Peyer's patch (tissue), 4 donors: ENCODE measurements at regions not wholly inside any gene's neighbourhood (a gene's known extent, or its start where the extent isn't known, plus 50 kb on each side); places are given as distances from the start of the nearest gene placed in this dataset.

Source experiments
- DNase-seq, 3 donors: peaks; one replicate each; pipeline ENCODE4 v3.0.0-alpha.2; 2017 to 2019
- H3K27ac ChIP-seq, 4 donors: fragments of 200-600 bp; sonication (generic); one replicate each; pipeline ENCODE4 v1.5.1; 2016 to 2019
- H3K27me3 ChIP-seq, 2 donors: fragments of 200-600 bp; sonication (generic); one replicate each; pipeline ENCODE4 v1.5.1; 2019
- H3K36me3 ChIP-seq, 3 donors: fragments of 200-600 bp; sonication (generic); one replicate each; pipeline ENCODE4 v1.5.1; 2016 to 2019
- H3K4me1 ChIP-seq, 4 donors: fragments of 200-600 bp; sonication (generic); one replicate each; pipeline ENCODE4 v1.5.1; 2016 to 2019
- H3K4me3 ChIP-seq, 4 donors: fragments of 200-600 bp; sonication (generic); 1 replicate in 3 of 4; 2 replicates in 1 of 4; pipeline ENCODE4 v1.5.1; 2016 to 2019; ENCODE audit warnings: mild to moderate bottlenecking in 1 of 4
- H3K9me3 ChIP-seq, 4 donors: fragments of 200-600 bp; sonication (generic); one replicate each; pipeline ENCODE4 v1.5.1; 2016 to 2019; ENCODE audit warnings: mild to moderate bottlenecking in 1 of 4
- CTCF ChIP-seq, 6 experiments: fragments of 450-650 bp in 4 of 6; fragments of 200-600 bp in 2 of 6; sonication (generic) in 1 of 6; IDR thresholded peaks; one replicate each; pipeline ENCODE4 v1.5.1; 2017 to 2019; ENCODE audit warnings: antibody characterized with exemption in 6 of 6, mild to moderate bottlenecking in 3 of 6, moderate library complexity in 1 of 6
- POLR2A ChIP-seq, 2 donors: fragments of 450-650 bp; IDR thresholded peaks; one replicate each; pipeline ENCODE4 v1.5.1; 2017; ENCODE audit warnings: antibody characterized with exemption in 2 of 2, mild to moderate bottlenecking in 2 of 2, moderate library complexity in 2 of 2

GRCh38 chr9:82091610-82092009, 103.0 kb downstream of the SPATA31D1 start:
- Histone ChIP-seq H3K36me3 (no peaks in the 10 kb centered on the region), H3K27me3 (no peaks in the 10 kb centered on the region), H3K9me3 (no peaks in the 10 kb centered on the region), H3K4me1 (no peaks in the 10 kb centered on the region), H3K4me3 (no peak overlapping the region), H3K27ac (no peak overlapping the region)
- TF ChIP-seq CTCF (IDR thresholded peaks at IDR 0.05) (no peak), POLR2A (IDR thresholded peaks at IDR 0.05) (no peak)
- no peak for DNase-seq

- Histone ChIP-seq H3K36me3 (no peaks in the 10 kb centered on the region), H3K4me3 (no peak overlapping the region), H3K27me3 (no peaks in the 10 kb centered on the region), H3K4me1 (no peaks in the 10 kb centered on the region), H3K9me3 (no peaks in the 10 kb centered on the region), H3K27ac (no peak overlapping the region)
- TF ChIP-seq POLR2A (IDR thresholded peaks at IDR 0.05) = no peak
- no peak for TF ChIP-seq CTCF (IDR thresholded peaks at IDR 0.05)
- DNase-seq = no peak
Measured at GRCh38 chr9:82101475-82101874, 112.9 kb downstream of the SPATA31D1 start.

GRCh38 chr9:82104252-82104651, 115.7 kb downstream of the SPATA31D1 start:
- Histone ChIP-seq H3K4me1 (no peaks in the 10 kb centered on the region), H3K27me3 (no peaks in the 10 kb centered on the region), H3K36me3 (no peaks in the 10 kb centered on the region), H3K4me3 (no peak overlapping the region), H3K27ac (no peak overlapping the region), H3K9me3 (no peaks in the 10 kb centered on the region)
- no peak for DNase-seq
- TF ChIP-seq POLR2A (IDR thresholded peaks at IDR 0.05) (no peak), CTCF (IDR thresholded peaks at IDR 0.05) (no peak)

GRCh38 chr9:82105729-82106128, 117.2 kb downstream of the SPATA31D1 start:
- Histone ChIP-seq H3K4me3 (no peak overlapping the region), H3K27ac (no peak overlapping the region), H3K36me3 (no peaks in the 10 kb centered on the region), H3K9me3 (no peaks in the 10 kb centered on the region), H3K4me1 (no peaks in the 10 kb centered on the region), H3K27me3 (no peaks in the 10 kb centered on the region)
- DNase-seq = no peak
- no peak for TF ChIP-seq POLR2A (IDR thresholded peaks at IDR 0.05)
- no peak for TF ChIP-seq CTCF (IDR thresholded peaks at IDR 0.05)

GRCh38 chr9:82106536-82106935, 118.0 kb downstream of the SPATA31D1 start:
- Histone ChIP-seq H3K4me3 (no peak overlapping the region), H3K4me1 (no peaks in the 10 kb centered on the region), H3K36me3 (no peaks in the 10 kb centered on the region), H3K27me3 (no peaks in the 10 kb centered on the region), H3K9me3 (no peaks in the 10 kb centered on the region), H3K27ac (no peak overlapping the region)
- no peak for DNase-seq
- no peak for TF ChIP-seq POLR2A (IDR thresholded peaks at IDR 0.05)
- TF ChIP-seq CTCF (IDR thresholded peaks at IDR 0.05) = no peak

GRCh38 chr9:82108474-82108873, 119.9 kb downstream of the SPATA31D1 start:
- H3K27me3 ChIP-seq = no peaks in the 10 kb centered on the region
- no peaks in the 10 kb centered on the region for H3K9me3 ChIP-seq
- no peak for DNase-seq
- no peaks in the 10 kb centered on the region for H3K4me1 ChIP-seq
- no peaks in the 10 kb centered on the region for H3K36me3 ChIP-seq
- H3K4me3 ChIP-seq = no peak overlapping the region
- TF ChIP-seq POLR2A (IDR thresholded peaks at IDR 0.05) (no peak), CTCF (IDR thresholded peaks at IDR 0.05) (no peak)
- no peak overlapping the region for H3K27ac ChIP-seq
